IPS-NIHi11 (cell line): ENCODE measurements at regions not wholly inside any gene's neighbourhood (a gene's known extent, or its start where the extent isn't known, plus 50 kb on each side); places are given as distances from the start of the nearest gene placed in this dataset.
A peak's percentile ranks its signal among the peaks of the same experiment; 100 is the strongest.

Source experiments
- DNase-seq: peaks from one replicate; pipeline ENCODE4 v3.0.0; 2012; ENCODE audit warnings: mixed read lengths, low spot score

DNA sequence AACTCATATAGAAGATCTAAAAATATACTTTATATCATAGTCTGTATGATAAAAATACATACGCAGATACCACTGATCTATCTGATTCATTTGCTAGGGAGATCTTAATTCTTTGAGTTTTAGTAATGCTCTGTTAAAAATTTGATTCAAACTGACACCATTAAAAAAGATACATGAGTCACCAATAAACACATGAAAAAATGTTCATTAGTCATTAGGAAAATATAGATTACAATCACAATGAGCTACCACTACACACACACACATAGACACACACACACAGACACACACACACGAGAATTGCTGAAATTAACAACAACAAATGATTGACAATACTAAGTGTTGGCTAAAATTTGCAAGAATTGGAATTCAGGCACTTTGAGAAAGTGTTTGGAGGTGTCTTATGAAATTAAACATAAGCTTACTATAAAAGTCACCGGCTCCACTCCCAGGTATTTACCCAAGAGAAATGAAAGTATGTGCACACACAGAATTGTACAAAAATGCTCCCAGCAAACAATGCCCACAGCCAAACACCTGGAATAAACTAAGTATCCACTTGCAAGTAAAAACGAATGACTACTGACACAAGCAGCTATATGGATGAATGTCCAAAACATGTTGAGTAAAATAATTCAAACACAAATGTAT is 117.7 kb upstream of the GGTLC1 start:
- DNase-seq = no peak

DNA sequence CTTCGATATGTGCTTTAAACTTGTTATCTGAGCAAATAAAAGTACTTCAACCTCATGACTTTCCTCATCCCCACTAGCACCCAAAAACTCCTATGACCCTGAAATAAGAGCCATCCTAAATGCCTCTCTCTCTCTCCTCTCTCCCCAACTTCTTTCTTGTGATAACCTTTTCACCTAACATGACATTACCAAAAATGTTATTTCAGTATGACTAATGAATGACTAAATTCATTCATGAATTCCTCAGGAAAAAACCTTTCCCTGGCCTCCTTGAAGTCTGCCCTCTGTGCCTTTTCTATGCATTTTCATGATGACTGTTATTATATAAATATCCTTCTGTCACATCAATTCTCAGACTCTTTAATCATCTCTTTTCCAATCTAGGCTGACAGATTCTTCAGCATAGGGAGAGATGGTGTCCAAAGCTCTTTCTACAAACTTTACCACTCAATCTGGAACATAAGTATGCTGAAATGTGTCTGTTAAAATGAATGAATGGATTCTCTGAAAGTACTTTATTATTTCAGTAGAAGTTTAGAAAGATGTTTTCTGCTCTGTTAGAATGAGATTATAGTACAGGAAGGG is 114.3 kb upstream of the GGTLC1 start:
- no peak for DNase-seq

GRCh38 chr20:24102290-24102689 is 113.7 kb upstream of the GGTLC1 start:
- DNase-seq = peak; percentile 46

- peak; percentile 46 for DNase-seq
These were observed 111.9 kb upstream of the GGTLC1 start for GRCh38 chr20:24100370-24101011.

GRCh38 chr20:24098886-24099285 is 110.3 kb upstream of the GGTLC1 start:
- DNase-seq = no peak

GRCh38 chr20:24097506-24098245 is 109.1 kb upstream of the GGTLC1 start:
- no peak for DNase-seq

DNA sequence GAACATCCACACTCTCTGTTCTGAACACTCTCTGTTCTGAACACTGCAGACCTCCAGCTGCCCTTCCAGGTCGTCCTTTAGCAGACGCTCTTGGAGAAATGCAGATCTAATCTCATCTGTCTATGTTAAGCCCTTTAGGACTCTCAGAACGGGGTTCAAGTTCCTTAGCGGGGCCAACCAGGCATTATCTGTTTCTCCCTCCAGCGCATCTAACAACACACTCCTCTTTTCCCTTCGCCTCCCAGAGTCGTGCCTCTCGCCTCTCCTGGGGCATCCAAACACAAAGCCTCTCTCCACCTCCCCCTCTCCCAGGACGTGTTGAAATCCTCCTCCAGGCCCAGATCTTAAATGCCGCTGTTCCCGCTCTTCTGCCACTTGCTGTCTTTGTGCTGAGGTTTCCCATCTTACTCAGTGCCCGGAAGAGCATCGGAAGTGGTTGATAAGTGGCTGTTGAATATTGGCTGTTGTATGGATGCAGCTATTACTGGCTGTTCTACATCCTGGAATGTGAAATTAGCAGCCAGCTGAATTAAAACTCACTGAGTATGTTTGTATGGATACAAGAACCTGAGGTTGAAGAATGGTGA is 108.4 kb upstream of the GGTLC1 start:
- DNase-seq = no peak

GRCh38 chr20:24096264-24096663 is 107.7 kb upstream of the GGTLC1 start:
- DNase-seq = no peak

DNA sequence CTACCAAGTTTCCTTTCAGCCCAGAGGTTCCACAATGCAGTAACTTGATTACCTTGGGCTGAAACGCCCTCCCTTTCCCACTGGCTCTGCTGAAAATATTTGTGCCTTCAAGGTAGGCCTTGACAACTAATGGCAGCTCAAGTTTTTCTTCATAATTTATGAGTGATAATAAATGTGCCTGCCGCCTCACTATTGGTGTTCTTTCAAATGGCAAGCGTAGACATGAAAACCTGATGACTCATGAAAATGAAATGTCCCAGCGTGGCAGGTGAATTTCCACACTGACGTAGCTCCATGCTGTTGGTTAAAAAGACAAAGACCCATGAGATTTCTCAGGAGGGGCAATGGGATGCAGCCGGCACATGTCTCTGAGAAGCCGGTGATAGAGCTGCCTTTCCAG is 107.2 kb upstream of the GGTLC1 start:
- DNase-seq = no peak

DNA sequence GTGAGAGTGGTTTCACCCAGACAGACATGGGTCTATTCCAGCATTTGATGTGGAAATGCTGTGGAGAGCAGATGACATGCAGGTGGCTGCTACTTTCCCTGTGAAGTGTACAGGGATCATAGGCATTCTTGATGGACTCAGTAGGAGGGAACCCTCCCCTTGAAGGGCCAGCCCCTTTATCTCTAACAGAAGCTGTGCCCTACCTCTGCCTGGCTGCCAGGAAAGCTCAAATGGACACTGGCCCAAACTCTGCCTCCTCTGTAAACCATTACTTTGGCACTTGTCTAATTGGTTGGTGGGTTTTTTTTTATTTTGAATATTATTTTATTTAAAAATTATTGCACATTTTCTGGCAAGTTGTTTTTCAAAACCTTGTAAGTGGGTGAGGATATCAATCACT is 106.7 kb upstream of the GGTLC1 start:
- DNase-seq = no peak

DNA sequence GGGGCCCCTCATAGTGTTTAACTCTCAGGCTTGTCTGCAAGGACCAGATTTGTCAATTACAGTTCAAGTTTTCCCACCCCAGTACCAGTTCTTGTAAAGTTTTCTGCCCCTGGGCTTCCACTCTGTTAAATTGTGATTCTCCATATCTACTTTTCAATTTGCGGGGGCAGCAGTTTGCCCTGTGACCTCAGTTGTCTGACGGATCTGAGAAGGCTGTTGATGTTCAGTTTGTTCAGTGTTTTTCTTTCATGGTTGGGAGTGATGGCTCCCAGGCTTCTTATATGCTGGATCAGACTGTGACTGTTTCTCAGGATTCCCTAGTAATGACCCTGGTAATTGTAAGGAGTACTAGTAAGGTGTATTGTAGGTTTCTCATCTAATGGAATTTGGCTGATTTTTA is 101.0 kb upstream of the GGTLC1 start:
- DNase-seq = no peak

DNA sequence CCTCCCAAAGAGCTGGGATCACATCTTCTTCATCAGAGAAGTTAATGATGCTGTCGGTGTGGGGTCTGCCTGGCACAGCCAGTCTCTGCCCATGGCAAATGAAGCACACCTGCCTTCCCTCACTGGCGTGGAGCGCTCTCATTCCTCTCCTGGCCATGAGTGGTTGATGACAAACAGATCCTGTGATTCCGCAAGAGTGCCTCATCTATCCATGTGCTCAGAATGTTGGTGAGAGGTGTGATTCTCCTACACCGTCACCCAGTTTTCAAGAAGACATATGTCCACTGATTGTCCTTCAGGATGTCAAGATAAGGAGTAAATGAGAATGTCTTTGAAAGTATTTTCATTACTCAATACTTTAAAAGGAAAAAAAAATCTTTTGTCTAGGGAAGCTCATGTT is 97.5 kb upstream of the GGTLC1 start:
- no peak for DNase-seq

- no peak for DNase-seq
These were observed 95.7 kb upstream of the GGTLC1 start for GRCh38 chr20:24084281-24084680.

DNA sequence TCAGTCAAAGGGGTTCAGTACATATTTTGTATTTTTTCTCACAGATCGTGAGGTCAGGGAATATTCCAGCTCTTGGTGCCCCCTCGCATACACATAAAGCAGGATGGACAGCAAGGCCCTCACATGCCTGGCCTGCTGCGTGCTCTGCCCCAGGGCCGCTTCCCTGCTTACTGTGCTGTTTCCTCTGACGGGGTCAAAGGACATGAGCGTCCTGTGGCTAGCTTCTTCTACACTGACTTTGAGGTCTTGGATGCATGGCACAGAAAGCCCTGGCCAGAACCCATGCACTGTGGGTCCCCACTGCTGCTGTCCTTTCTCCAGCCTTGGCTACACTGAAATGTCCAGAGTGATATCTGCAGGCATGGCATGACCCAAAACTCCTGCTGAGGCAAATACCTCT is 92.5 kb upstream of the GGTLC1 start:
- no peak for DNase-seq

DNA sequence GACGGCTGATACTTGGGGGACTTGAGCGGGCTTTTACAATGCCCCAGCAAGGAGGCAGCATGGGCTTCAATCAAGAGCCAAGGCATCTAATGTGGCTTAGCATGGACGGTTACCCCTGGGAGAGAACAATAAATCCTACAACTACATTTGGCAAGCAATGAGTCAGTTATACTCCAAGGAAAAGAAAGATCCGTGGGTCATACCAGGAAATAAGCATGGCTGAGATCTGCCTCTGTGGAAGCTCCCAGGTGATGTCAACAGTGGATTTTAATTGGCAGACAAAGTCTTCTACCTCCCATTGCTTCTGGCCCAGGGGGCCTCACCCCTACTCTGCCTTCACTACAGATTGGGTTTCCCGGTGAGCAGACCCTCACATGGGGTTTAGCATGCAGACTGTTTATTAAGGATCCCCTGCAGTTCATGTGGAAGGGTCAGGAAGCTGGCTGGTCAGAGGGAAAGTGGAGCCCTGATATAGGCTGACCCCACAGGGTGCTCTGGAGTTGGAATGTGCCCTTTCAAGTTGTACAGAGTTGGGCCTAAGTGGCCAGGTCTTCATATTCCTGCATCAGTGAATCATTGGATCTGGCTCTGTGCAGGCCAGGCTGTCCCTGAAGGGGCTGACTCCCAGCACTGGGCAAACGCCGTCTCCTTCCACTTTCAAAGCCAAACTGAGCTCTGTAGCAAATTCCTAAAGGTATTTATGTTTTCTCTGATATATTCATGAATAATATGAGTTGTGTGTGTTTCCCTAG is 91.3 kb upstream of the GGTLC1 start:
- DNase-seq = no peak

DNA sequence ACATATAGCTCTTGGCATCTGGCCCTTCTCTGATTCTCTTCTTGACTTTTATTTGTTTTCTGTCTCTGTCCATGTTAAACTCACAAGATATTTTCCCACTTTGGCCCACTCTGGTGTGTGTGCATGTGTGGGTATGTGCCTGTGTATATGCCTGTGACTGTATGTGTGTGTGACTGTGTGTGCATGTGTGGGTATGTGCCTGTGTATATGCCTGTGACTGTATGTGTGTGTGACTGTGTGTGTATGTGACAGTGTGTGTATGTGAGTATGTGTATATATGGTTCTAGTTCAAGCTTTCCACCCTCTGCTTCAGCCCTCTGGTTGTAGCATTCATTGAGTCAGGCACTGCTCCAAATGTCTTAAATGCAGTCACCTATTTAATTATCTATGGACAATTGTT is 88.6 kb upstream of the GGTLC1 start:
- DNase-seq = no peak

DNA sequence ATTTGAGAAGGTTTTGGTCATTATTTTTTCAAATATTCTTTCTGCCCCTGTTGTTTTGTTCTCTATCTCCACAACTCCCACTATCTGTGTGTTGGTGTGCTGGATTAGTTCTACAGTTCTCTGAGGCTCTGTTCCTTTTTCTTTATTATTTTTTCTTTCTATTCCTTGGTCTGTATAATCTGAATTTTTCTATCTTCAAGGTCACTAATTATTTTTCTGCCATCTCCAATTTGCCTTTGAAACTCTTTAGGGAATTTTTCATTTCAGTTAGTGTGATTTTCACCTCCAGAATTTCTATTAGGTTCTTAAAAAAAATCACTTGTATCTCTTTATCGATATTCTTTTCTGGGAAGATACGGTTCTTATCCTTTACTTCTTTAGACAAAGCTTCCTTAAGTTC is 82.1 kb upstream of the GGTLC1 start:
- DNase-seq = no peak

- no peak for DNase-seq
These were observed 77.6 kb upstream of the GGTLC1 start for GRCh38 chr20:24066076-24066700.

GRCh38 chr20:24064915-24065314 is 76.3 kb upstream of the GGTLC1 start:
- no peak for DNase-seq

DNA sequence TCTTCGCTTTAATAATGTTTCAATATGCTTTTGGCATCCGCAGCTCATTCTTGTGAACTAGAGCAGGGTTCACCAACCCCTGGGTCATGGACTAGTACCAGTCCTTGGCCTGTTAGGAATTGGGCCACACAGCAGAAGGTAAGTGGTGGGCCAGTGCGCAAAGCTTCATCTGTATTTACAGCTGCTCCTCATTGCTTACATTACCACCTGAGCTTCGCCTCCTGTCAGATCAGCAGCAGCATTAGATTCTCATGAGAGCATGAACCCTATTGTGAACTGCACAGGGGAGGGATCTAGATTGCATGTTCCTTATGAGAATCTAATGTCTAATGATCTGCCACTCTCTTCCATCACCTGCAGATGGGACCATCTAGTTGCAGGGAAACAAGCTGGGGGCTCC is 75.5 kb upstream of the GGTLC1 start:
- DNase-seq = no peak

- no peak for DNase-seq
These were observed 74.5 kb upstream of the GGTLC1 start for GRCh38 chr20:24063100-24063499.
